GM21786 (cell line): ENCODE measurements at regions not wholly inside any gene's neighbourhood (a gene's known extent, or its start where the extent isn't known, plus 50 kb on each side); places are given as distances from the start of the nearest gene placed in this dataset.
"Not testable (repeated sequence)": the region's sequence is repeated elsewhere in the genome, so short reads cannot be mapped to it uniquely, and the experiment has no call there.

Source experiments
- ATAC-seq: cut with Tn5 transposase; IDR thresholded peaks from one replicate; pipeline ENCODE4 v1.9.1; 2021; ENCODE audit not compliant: unreplicated experiment

- no peak for ATAC-seq
These were observed 352.8 kb upstream of the SYNCRIP start for GRCh38 chr6:85995339-85996033.

DNA sequence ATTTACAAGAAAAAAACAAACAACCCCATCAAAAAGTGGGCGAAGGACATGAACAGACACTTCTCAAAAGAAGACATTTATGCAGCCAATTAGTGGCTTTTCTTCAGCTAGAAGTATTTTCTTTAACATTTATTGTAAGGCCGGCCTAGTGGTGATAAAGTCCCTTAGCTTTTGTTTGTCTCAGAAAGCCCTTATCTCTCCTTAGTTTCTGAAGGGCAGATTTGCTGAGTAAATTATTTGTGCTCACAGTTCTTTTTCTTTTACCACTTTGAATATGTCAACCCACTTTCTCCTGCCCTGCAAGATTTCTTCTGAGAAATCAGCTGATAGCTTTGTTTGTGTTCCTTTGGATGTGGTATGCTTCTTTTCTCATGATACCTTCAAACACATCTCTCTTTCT, 344.0 kb upstream of the SYNCRIP start:
- no peak for ATAC-seq

DNA sequence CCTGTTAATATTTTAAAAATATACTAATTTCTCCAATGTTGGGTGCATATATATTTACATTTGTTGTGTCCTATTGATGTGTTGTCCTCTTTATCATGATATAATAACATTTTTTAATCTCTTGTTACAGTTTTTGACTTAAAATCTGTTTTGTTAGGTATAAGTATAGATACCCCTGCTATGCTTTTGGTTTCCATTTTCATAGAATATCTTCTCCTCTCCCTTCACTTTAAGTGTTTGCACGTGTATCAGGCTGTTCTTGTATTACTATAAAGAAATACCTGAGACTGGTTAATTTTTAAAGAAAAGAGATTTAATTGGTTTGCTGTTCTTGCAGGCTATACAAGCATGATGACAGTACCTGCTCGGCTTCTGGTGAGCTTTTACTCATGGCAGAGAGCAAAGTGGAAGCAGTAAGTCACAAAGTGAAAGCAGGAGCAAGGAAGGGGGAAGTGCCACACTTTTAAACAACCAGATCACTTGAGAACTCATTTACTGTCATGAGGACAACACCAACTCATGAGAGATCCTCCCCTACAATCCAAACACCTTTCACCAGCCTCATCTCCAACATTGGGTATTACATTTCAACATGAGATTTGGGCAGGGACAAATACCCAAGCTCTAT, 340.5 kb upstream of the SYNCRIP start:
- ATAC-seq: peak; percentile 71

- no peak for ATAC-seq
These were observed 335.0 kb upstream of the SYNCRIP start for GRCh38 chr6:85977661-85978060.

DNA sequence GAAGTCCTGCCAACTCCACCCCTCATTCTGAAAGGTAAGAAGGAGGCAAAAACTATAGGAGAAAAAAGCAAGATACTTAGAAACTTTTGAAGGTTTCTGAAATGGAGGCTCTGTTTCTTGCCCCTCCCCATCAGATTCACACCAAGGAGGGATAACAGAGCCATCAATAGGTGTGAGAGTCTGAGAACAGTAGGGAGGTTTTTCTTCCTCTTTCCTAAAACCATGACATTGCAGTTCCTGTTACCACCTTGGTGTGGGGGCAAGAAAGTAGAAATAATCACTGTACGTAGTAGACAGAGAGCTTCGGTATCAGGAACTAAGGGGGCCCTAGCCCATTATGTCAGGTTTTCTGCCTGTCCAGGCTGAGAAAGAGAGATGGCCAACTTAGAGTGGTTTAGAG, 333.3 kb upstream of the SYNCRIP start:
- ATAC-seq: peak; percentile 83

- no peak for ATAC-seq
These were observed 328.6 kb upstream of the SYNCRIP start for GRCh38 chr6:85971238-85971637.

DNA sequence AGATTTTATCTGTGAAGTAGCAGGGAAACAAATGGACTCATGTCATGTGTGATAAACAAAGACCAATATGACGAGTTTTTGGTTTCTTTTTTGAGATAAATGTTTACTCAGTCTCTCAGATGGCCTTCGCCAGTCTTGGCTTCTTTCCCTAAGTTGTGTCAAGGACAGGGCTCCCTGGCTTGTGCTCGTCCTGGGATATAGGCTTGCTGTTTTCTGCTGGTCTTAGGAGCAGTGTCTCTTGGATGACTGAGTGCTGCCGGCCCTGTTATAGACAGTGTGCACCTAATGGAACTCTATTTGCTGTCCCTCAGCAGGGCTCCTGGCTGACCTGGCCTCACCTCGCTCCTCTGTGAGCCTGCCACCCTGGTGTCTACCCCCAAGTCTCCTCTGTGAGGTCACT, 324.1 kb upstream of the SYNCRIP start:
- no peak for ATAC-seq

- no peak for ATAC-seq
These were observed 319.1 kb upstream of the SYNCRIP start for GRCh38 chr6:85961746-85962145.

GRCh38 chr6:85961125-85961524, 318.4 kb upstream of the SYNCRIP start:
- no peak for ATAC-seq

GRCh38 chr6:85948481-85948880, 305.8 kb upstream of the SYNCRIP start:
- no peak for ATAC-seq

- no peak for ATAC-seq
These were observed 302.9 kb upstream of the SYNCRIP start for GRCh38 chr6:85945459-85946185.

GRCh38 chr6:85944776-85945175, 302.1 kb upstream of the SYNCRIP start:
- no peak for ATAC-seq

DNA sequence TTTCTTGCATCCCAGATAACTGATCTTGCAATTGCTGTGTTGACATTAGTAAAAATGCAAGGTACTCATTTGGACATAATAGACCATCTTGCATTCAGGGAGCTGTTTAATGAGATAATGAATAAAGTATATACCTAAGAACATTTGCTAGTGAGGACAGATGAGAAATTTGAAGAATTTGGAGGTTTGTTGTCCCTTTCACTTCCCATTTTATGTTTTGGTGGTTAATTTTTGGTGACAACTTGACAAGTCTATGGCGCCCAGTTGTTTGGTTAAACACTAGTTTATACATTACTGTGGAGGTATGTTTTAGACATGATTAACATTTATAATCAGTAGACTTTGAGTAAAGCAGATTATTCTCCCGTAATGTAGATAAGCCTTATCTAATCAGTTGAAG, 300.2 kb upstream of the SYNCRIP start:
- ATAC-seq: no peak

GRCh38 chr6:85936916-85937315, 294.2 kb upstream of the SYNCRIP start:
- no peak for ATAC-seq

GRCh38 chr6:85923013-85923430, 280.3 kb upstream of the SYNCRIP start:
- peak; percentile 85 for ATAC-seq

DNA sequence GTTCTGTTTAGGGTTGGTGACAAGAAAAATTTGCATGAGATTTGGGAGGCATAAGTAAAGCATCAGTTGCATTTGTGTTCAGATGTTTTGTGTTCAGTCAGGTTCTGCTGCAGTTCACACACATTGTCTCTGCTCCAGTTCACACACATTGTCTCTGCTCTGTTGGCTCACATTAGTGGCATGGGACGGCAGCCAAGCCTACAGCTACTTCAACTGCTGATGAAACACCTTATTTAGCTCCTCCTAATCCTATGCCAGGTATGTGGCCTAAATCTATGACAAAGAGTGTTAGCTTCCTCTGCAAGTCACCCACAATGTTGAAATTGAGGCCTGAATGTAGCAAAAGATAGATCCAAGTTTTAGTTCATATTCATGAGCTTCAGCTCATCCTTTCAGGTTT, 278.1 kb upstream of the SYNCRIP start:
- ATAC-seq: no peak

DNA sequence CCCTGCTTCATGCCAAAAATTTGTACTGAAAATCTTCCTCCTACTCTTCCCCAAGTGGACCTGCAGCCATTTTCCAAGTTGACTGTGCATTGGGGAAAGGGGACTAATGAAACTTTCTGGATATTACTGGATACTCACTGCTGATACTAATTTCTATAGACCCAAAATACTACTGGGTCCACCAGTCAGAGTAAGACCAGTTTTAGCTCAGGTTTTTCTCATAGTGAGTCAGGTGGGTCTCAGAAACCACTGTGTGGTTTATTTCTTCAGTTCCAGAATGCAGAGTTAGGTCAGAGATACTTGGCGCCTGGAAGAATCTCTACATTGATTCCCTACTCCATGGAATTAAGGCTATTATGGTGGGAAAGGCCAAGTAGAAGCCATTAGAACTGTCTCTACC, 274.8 kb upstream of the SYNCRIP start:
- no peak for ATAC-seq

- no peak for ATAC-seq
These were observed 270.3 kb upstream of the SYNCRIP start for GRCh38 chr6:85913001-85913400.

DNA sequence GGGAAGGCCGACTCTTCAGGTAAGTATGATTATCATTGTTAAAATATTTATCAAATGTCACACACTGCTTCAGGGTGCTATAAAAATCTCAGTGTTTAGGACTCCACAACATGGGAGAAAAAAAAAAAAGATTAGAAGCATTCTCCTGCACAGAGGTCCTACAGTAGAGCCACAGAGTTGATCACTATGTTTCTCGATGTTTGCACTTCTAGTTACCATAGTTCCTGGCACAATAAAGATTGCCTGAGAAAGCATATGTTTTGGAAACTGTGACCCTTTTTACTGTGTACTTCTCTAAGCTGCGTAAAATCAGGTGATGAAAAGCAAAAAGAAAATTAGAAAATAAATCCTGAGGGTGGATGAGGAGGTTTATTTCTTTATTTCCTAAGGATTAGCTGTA, 269.9 kb upstream of the SYNCRIP start:
- no peak for ATAC-seq

GRCh38 chr6:85911067-85911466, 268.4 kb upstream of the SYNCRIP start:
- no peak for ATAC-seq

- ATAC-seq: not testable (repeated sequence)
These were observed 265.4 kb upstream of the SYNCRIP start for GRCh38 chr6:85908120-85908519.

DNA sequence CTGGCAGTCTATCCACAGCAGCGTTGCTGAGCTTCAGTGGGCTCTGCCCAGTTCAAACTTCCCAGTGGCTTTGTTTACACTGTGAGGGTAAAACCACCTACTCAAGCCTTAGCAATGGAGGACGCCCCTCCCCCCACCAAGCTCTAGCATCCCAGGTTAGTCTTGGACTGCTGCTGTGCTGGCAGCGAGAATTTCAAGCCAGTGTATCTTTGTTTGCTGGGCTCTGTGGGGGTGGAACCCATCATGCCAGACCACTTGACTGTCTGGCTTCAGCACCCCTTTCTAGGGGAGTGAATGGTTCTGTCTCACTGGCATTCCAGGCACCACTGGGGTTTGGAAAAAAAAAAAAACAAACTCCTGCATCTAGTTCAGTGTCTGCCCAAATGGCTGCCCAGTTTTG, 249.7 kb upstream of the SYNCRIP start:
- no peak for ATAC-seq
